SIG-M5 treated with dmso at 0.1 percent for 504 hours (cell line): ENCODE measurements at regions not wholly inside any gene's neighbourhood (a gene's known extent, or its start where the extent isn't known, plus 50 kb on each side); places are given as distances from the start of the nearest gene placed in this dataset.

Experiments used
- DNase-seq: peaks from one replicate; lab custom pipeline; 2025; ENCODE audit not compliant: unreplicated experiment; lab: John Stamatoyannopoulos, UW

- DNase-seq = no peak
Observed at GRCh38 chr7:108686494-108686893, 116.8 kb downstream of the DNAJB9 start.

- DNase-seq = no peak
Observed at GRCh38 chr7:108697254-108697653, 127.6 kb downstream of the DNAJB9 start.

GRCh38 chr7:108711611-108712010 is 141.9 kb downstream of the DNAJB9 start:
- no peak for DNase-seq

GRCh38 chr7:108716783-108717182 is 147.1 kb downstream of the DNAJB9 start:
- DNase-seq = no peak

GRCh38 chr7:108717781-108718180 is 148.1 kb downstream of the DNAJB9 start:
- DNase-seq = no peak

GRCh38 chr7:108719631-108720030 is 150.0 kb downstream of the DNAJB9 start:
- DNase-seq = no peak

GRCh38 chr7:108722561-108722960 is 152.9 kb downstream of the DNAJB9 start:
- no peak for DNase-seq

- no peak for DNase-seq
Observed at GRCh38 chr7:108723381-108723814, 153.7 kb downstream of the DNAJB9 start.

GRCh38 chr7:108724251-108725100 is 154.8 kb downstream of the DNAJB9 start:
- no peak for DNase-seq

GRCh38 chr7:108735814-108736213 is 166.1 kb downstream of the DNAJB9 start:
- no peak for DNase-seq

GRCh38 chr7:108736221-108736891 is 166.7 kb downstream of the DNAJB9 start:
- DNase-seq = no peak

GRCh38 chr7:108770981-108771745 is 201.5 kb downstream of the DNAJB9 start:
- DNase-seq = no peak

- DNase-seq = no peak
Observed at GRCh38 chr7:108771853-108772252, 202.2 kb downstream of the DNAJB9 start.

- no peak for DNase-seq
Observed at GRCh38 chr7:108777966-108778365, 208.3 kb downstream of the DNAJB9 start.

- no peak for DNase-seq
Observed at GRCh38 chr7:108789451-108789850, 219.8 kb downstream of the DNAJB9 start.

GRCh38 chr7:108794466-108794865 is 224.8 kb downstream of the DNAJB9 start:
- no peak for DNase-seq

- no peak for DNase-seq
Observed at GRCh38 chr7:108802650-108803049, 233.0 kb downstream of the DNAJB9 start.

- peak; percentile 21 for DNase-seq
Observed at GRCh38 chr7:108805808-108806397, 236.2 kb downstream of the DNAJB9 start.

- DNase-seq = no peak
Observed at GRCh38 chr7:108808549-108809266, 239.0 kb downstream of the DNAJB9 start.

GRCh38 chr7:108809356-108809755 is 239.7 kb downstream of the DNAJB9 start:
- no peak for DNase-seq
